GM23338 (cell line): ENCODE measurements at regions not wholly inside any gene's neighbourhood (a gene's known extent, or its start where the extent isn't known, plus 50 kb on each side); places are given as distances from the start of the nearest gene placed in this dataset.

ENCODE experiments used
- ATAC-seq: fragments of 200-7000 bp; cut with Tn5 transposase; 3 replicates; pipeline ENCODE4 v1.9.1; 2020
- DNase-seq: peaks from one replicate; pipeline ENCODE4 v3.0.0-alpha.2; 2015; ENCODE audit warnings: low spot score
- H2AFZ ChIP-seq: fragments of 200-600 bp; sonication (generic); 2 replicates; pipeline ENCODE4 v1.8.0; 2016; ENCODE audit warnings: antibody characterized with exemption, mild to moderate bottlenecking, moderate library complexity
- H3F3A ChIP-seq: fragments of 200-600 bp; sonication (generic); replicated peaks from 2 replicates; pipeline ENCODE4 v1.8.0; 2017; ENCODE audit warnings: antibody characterized with exemption, mixed run types, low read depth
- H3K27ac ChIP-seq: fragments of 200-600 bp; sonication (generic); 2 replicates; pipeline ENCODE4 v1.6.1; 2016; ENCODE audit warnings: low read depth
- H3K27me3 ChIP-seq: fragments of 200-600 bp; sonication (generic); 2 replicates; pipeline ENCODE4 v1.8.0; 2016; ENCODE audit warnings: mild to moderate bottlenecking, mixed run types, moderate library complexity; ENCODE audit not compliant: insufficient read depth
- H3K36me3 ChIP-seq: fragments of 200-600 bp; sonication (generic); 2 replicates; pipeline ENCODE4 v1.8.0; 2016; ENCODE audit warnings: mild to moderate bottlenecking; ENCODE audit not compliant: insufficient read depth
- H3K4me1 ChIP-seq: fragments of 200-600 bp; sonication (generic); 2 replicates; pipeline ENCODE4 v1.8.0; 2016; ENCODE audit warnings: mild to moderate bottlenecking, moderate library complexity; ENCODE audit not compliant: insufficient read depth
- H3K4me2 ChIP-seq: fragments of 200-600 bp; sonication (generic); 2 replicates; pipeline ENCODE4 v1.7.1; 2017; ENCODE audit warnings: mixed run types
- H3K4me3 ChIP-seq: fragments of 200-600 bp; sonication (generic); 2 replicates; pipeline ENCODE4 v1.6.1; 2016; ENCODE audit warnings: mixed run types
- H3K79me2 ChIP-seq: fragments of 200-600 bp; sonication (generic); replicated peaks from 2 replicates; pipeline ENCODE4 v1.8.0; 2017; ENCODE audit warnings: mild to moderate bottlenecking; ENCODE audit not compliant: insufficient read depth
- H3K9me2 ChIP-seq: fragments of 200-600 bp; sonication (generic); 2 replicates; pipeline ENCODE4 v1.8.0; 2017; ENCODE audit not compliant: insufficient read depth
- H4K20me1 ChIP-seq: fragments of 200-600 bp; sonication (generic); replicated peaks from 2 replicates; pipeline ENCODE4 v1.8.0; 2017; ENCODE audit warnings: mild to moderate bottlenecking; ENCODE audit not compliant: insufficient read depth
- H3K27ac Mint-ChIP-seq: 2 replicates; pipeline ENCODE4 v1.8.0; 2020; ENCODE audit warnings: inconsistent platforms, mild to moderate bottlenecking, moderate library complexity, mixed read lengths
- H3K27me3 Mint-ChIP-seq: 3 replicates; pipeline ENCODE4 v1.8.0; 2022; ENCODE audit warnings: low read depth, mild to moderate bottlenecking, moderate library complexity, mixed read lengths, inconsistent platforms; ENCODE audit not compliant: insufficient read depth, poor library complexity
- H3K36me3 Mint-ChIP-seq: 3 replicates; pipeline ENCODE4 v1.8.0; 2021; ENCODE audit warnings: low read depth, mild to moderate bottlenecking, inconsistent platforms, moderate library complexity, mixed read lengths
- H3K4me1 Mint-ChIP-seq: 3 replicates; pipeline ENCODE4 v1.8.0; 2020; ENCODE audit warnings: mild to moderate bottlenecking, inconsistent platforms, mixed read lengths
- H3K4me3 Mint-ChIP-seq: 3 replicates; pipeline ENCODE4 v1.8.0; 2021; ENCODE audit warnings: moderate library complexity, mild to moderate bottlenecking, inconsistent platforms, mixed read lengths
- H3K9me3 Mint-ChIP-seq: 3 replicates; pipeline ENCODE4 v1.8.0; 2020; ENCODE audit warnings: moderate library complexity, mild to moderate bottlenecking, inconsistent platforms, mixed read lengths
- CREB1 ChIP-seq: fragments of 250-450 bp; sonication (Bioruptor Pico); IDR thresholded peaks from 2 replicates; pipeline ENCODE4 v1.5.0; 2020; ENCODE audit warnings: low read depth, mild to moderate bottlenecking, moderate library complexity
- EZH2 ChIP-seq: fragments of 200-600 bp; sonication (generic); IDR thresholded peaks from one replicate; pipeline ENCODE4 v1.8.0; 2017; ENCODE audit warnings: antibody characterized with exemption, mild to moderate bottlenecking, low read depth; ENCODE audit not compliant: unreplicated experiment
- EZH2phosphoT487 ChIP-seq: fragments of 200-600 bp; sonication (generic); IDR thresholded peaks from one replicate; pipeline ENCODE4 v1.8.1; 2018; ENCODE audit warnings: antibody characterized with exemption; ENCODE audit not compliant: unreplicated experiment
- JUNB ChIP-seq: IDR thresholded peaks from one replicate; pipeline ENCODE4 v1.6.1; 2016; ENCODE audit warnings: antibody characterized with exemption; ENCODE audit not compliant: unreplicated experiment
- NANOG ChIP-seq: IDR thresholded peaks from 2 replicates; pipeline ENCODE4 v1.6.1; 2016; ENCODE audit warnings: antibody characterized with exemption, borderline replicate concordance
- POLR2AphosphoS5 ChIP-seq: IDR thresholded peaks from 2 replicates; pipeline ENCODE4 v1.6.1; 2016; ENCODE audit warnings: antibody characterized with exemption, low read depth
- REST ChIP-seq: IDR thresholded peaks from one replicate; pipeline ENCODE4 v1.6.1; 2018; ENCODE audit warnings: antibody characterized with exemption; ENCODE audit not compliant: unreplicated experiment
- STAT1 ChIP-seq: IDR thresholded peaks from one replicate; pipeline ENCODE4 v1.6.1; 2016; ENCODE audit warnings: antibody characterized with exemption; ENCODE audit not compliant: unreplicated experiment
- ZNF114 ChIP-seq: fragments of 250-450 bp; sonication (Bioruptor Pico); IDR thresholded peaks from 2 replicates; pipeline ENCODE4 v1.5.0; 2020; ENCODE audit warnings: mild to moderate bottlenecking, moderate library complexity
- ZNF331 ChIP-seq: fragments of 250-450 bp; sonication (Bioruptor Pico); IDR thresholded peaks from 2 replicates; pipeline ENCODE4 v1.5.0; 2020; ENCODE audit warnings: low read depth, mild to moderate bottlenecking, moderate library complexity
- ZNF462 ChIP-seq: fragments of 250-450 bp; sonication (Bioruptor Pico); IDR thresholded peaks from 2 replicates; pipeline ENCODE4 v1.5.0; 2020; ENCODE audit warnings: mild to moderate bottlenecking, moderate library complexity

- TF ChIP-seq REST (no peak), JUNB (no peak), CREB1 (CRISPR knock-in tag) (no peak)
Observed at GRCh38 chr4:153146961-153147360, 57.3 kb upstream of the TRIM2 start (continued).

- Mint-ChIP-seq H3K27ac (no peak overlapping the region), H3K4me1 (peaks cover 41% of the 10 kb centered on the region), H3K36me3 (no peaks in the 10 kb centered on the region), H3K27me3 (peaks cover 30% of the 10 kb centered on the region), H3K9me3 (no peaks in the 10 kb centered on the region; the same call in 2 of the 3 replicates), H3K4me3 (no peak overlapping the region)
- Histone ChIP-seq H3F3A (peaks cover 6% of the 10 kb centered on the region), H3K4me3 (no peak overlapping the region), H3K4me1 (peaks cover 27% of the 10 kb centered on the region), H3K36me3 (no peaks in the 10 kb centered on the region), H3K4me2 (no peak overlapping the region), H3K9me2 (no peaks in the 10 kb centered on the region), H4K20me1 (no peaks in the 10 kb centered on the region), H3K27me3 (peaks cover 29% of the 10 kb centered on the region), H3K79me2 (no peaks in the 10 kb centered on the region), H3K27ac (no peak overlapping the region), H2AFZ (no peak overlapping the region)
- DNase-seq (no peak), ATAC-seq (no peak)
- TF ChIP-seq ZNF462 (CRISPR knock-in tag) (no peak), EZH2 (no peak), ZNF114 (CRISPR knock-in tag) (no peak), POLR2AphosphoS5 (no peak), ZNF331 (CRISPR knock-in tag) (no peak), NANOG (no peak), EZH2phosphoT487 (no peak), REST (no peak), CREB1 (CRISPR knock-in tag) (no peak), JUNB (no peak), STAT1 (no peak)
Observed at GRCh38 chr4:153148791-153149190, 55.5 kb upstream of the TRIM2 start.
